ENCODE measurements at regions not wholly inside any gene's neighbourhood (a gene's known extent, or its start where the extent isn't known, plus 50 kb on each side); places are given as distances from the start of the nearest gene placed in this dataset.

DNA sequence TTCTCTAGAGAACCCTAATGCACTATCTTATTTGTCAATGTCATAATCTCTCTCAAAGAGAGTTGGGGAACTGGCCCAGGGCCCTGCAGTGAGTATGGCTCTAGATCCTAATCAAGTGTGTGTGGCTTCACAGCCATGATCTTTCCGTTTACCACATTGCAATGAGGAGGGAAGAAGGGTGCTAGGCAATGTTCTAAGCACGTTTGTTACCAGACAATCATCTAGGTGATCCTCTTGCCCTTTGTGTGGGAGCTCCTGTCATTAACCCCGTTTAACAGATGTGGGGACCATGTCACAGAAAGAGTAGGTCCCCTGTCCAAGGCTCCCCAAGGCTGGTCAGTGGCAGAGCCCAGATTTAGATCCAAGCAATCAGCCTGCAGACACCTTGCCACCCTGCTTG lies 128.2 kb upstream of the IRX4 start:
- TF ChIP-seq, protein P1, sequence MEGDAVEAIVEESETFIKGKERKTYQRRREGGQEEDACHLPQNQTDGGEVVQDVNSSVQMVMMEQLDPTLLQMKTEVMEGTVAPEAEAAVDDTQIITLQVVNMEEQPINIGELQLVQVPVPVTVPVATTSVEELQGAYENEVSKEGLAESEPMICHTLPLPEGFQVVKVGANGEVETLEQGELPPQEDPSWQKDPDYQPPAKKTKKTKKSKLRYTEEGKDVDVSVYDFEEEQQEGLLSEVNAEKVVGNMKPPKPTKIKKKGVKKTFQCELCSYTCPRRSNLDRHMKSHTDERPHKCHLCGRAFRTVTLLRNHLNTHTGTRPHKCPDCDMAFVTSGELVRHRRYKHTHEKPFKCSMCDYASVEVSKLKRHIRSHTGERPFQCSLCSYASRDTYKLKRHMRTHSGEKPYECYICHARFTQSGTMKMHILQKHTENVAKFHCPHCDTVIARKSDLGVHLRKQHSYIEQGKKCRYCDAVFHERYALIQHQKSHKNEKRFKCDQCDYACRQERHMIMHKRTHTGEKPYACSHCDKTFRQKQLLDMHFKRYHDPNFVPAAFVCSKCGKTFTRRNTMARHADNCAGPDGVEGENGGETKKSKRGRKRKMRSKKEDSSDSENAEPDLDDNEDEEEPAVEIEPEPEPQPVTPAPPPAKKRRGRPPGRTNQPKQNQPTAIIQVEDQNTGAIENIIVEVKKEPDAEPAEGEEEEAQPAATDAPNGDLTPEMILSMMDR (IDR thresholded peaks at IDR 0.05; ENCODE audit: low read length): no peak
- no peak for TF ChIP-seq EZH2 (IDR thresholded peaks at IDR 0.05; ENCODE audit: borderline replicate concordance, low read length)

Measured in OCI-LY1 (cell line).